CD4-positive, alpha-beta T cell treated with Interleukin-17A for 4 hours (primary cell): ENCODE measurements at regions not wholly inside any gene's neighbourhood (a gene's known extent, or its start where the extent isn't known, plus 50 kb on each side); places are given as distances from the start of the nearest gene placed in this dataset.

Experiments used
- DNase-seq: peaks from one replicate; pipeline ENCODE4 v3.0.0-alpha.2; 2020; ENCODE audit warnings: mixed read lengths

- no peak for DNase-seq
Measured at GRCh38 chr6:47360388-47360787, 50.7 kb upstream of the TNFRSF21 start.

GRCh38 chr6:47362857-47363461 lies 53.3 kb upstream of the TNFRSF21 start:
- DNase-seq, result no peak

- DNase-seq, result no peak
Measured at GRCh38 chr6:47363736-47364135, 54.0 kb upstream of the TNFRSF21 start.

- DNase-seq, result no peak
Measured at GRCh38 chr6:47366335-47366890, 56.7 kb upstream of the TNFRSF21 start.

DNA sequence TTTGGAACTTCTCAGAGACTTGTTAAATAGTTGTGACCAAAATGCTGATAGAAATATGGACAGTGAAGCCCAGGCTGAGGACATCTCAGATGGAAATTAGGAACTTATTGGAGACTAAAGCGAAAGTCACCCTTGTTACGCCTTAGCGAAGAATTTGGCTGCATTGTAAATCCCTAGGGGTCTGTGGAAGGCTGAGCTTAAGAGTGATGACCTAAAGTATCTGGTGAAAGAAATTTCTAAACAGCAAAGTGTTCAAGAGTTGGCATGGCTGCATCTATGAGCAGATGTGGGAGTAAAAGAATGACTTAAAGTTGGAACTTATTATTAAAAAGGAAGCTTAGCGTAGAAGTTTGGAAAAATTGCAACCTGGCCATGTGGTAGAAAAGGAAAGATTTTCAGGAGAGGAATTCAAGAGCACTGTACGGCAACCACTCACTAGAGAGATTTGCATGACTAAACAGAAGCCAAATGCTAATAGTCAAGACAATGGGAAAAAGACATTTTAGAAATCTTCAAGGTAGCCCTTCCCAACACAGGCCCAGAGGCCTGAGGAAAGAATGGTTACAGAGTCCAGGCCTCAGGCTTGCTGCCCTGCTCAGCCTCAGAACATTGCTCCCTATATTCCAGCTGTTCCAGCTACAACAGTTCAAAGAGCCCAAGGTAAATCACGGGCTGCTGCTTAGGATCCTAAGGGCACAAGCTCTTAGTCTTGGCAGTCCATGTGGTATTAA lies 61.6 kb upstream of the TNFRSF21 start:
- DNase-seq, result no peak

DNA sequence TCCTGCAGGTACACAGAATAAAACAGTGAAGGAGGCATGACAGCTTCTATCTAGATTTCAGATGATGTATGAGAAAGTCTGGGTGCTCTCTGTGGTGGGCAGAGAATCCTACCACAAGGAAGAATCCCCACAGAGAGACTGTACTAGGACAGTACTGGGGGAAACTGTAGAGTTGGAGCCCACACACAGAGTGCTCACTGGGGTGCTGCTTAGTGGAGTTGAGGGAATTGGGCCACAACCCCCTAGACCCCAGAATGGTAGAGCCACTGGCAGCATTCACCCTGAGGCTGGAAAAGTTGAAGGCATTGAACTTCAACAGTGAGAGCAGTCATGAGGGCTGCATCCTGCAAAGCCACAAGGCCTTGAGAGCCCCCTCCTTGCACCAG lies 62.2 kb upstream of the TNFRSF21 start:
- no peak for DNase-seq

GRCh38 chr6:47372318-47372717 lies 62.6 kb upstream of the TNFRSF21 start:
- DNase-seq, result no peak

DNA sequence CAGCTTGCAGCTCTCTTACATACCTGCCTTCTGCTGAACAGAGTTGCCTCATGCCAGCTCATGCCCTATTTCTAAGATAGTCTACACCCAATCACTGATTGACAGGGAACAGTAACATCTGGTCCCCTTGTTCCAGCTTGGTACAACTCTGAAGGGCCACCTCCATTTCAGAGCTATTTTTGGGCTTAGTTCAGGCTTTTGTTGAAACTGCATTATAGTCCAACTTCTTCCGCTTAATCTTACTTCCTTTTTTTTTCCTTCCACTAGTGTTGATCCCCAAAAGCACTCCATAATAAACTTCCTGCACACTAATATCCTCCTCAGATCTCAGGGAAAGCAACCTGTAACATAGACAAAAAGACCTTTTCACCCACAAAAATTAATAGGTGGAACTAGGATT lies 65.7 kb upstream of the TNFRSF21 start:
- no peak for DNase-seq

- no peak for DNase-seq
Measured at GRCh38 chr6:47376930-47377329, 67.2 kb upstream of the TNFRSF21 start.

DNA sequence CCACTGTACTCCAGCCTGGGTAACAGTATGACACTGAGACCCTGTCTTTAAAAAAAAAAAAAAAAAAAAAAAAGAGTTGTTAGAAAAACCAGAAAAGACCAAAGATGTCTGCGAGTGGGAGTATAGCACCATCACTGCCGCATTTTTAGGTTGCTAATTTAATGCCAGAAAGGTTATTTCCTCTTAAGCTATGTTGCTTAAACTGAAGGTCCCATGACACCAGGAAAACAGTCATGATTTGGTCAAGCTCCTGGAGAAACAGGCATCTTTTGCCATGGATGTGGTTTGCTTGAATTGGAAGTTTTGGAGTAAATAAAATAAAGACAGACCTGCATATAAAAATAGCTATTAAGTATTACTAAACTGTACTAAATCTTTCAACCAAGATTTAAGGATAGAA lies 68.3 kb upstream of the TNFRSF21 start:
- no peak for DNase-seq

DNA sequence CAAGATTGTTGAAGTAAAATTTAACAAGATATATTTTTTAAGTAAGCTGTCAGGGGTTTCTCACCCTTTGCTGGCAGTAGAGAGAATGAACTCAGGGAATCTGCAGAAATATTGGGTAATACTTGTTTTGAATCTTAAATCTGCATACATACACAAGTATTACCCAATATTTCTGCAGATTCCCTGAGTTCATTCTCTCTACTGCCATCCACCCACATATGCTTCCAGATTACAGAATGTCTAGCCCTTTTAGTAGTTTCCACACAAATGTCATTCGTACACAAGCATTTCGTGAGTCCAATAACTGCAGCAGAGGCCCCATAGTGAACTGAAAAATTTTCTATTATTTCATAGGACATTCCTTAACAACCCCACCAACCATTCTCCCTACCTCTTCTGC lies 69.6 kb upstream of the TNFRSF21 start:
- DNase-seq, result no peak

- DNase-seq, result no peak
Measured at GRCh38 chr6:47380251-47380650, 70.5 kb upstream of the TNFRSF21 start.

DNA sequence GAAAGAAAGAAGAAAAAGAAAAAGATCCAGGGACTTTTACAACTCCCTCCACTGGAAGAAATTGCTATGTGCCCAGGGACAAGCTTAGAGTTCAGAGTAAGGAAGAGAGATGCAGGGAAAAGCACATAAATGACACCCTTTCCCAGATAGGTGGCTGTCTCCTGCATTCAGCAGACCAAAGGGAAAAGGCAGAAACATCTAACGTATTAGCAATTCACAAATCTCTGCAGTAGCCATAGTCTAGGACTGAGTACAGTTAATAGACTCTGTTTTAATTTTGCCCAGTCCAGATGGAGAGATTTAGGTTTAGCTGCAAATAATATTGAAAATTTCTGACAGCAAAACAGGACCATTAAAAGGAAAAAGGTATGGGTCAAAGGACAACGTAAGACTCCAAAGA lies 71.3 kb upstream of the TNFRSF21 start:
- no peak for DNase-seq

DNA sequence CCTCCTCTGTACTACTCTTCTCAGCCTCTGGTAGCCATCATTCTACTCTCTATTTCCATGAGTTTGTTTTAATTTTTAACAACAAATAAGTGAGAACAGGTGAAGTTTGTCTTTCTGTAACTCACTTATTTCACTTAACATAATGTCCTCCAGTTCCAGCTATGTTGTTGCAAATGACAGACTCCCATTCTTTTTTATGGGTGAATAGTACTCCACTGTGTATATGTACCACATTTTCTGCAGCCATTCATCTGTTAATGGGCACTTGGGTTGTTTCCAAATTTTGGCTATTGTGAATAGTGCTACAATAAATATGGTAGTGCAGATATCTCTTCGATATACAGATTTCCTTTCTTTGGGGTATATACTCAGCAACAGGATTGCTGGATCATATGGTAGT lies 73.7 kb upstream of the TNFRSF21 start:
- DNase-seq, result no peak

DNA sequence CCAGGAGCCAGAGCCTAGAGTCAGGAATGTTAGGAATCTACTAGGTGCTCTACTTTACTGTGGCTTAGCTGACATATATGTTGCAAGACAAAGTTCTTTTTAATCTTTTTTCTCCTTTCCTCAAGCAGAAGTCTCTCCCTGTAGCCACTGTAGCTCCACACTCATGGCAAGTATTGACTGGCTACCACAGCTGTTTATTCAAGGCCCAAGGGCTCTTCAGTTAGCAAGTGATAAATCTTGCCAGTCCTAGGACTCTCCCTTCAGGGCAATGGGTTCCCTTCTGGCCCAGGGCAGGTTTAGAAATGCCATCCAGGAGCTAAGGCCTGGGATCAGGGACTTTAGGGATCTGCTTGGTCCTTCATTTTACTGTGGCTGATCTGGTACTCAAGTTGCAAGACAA lies 82.0 kb upstream of the TNFRSF21 start:
- DNase-seq, result no peak

DNA sequence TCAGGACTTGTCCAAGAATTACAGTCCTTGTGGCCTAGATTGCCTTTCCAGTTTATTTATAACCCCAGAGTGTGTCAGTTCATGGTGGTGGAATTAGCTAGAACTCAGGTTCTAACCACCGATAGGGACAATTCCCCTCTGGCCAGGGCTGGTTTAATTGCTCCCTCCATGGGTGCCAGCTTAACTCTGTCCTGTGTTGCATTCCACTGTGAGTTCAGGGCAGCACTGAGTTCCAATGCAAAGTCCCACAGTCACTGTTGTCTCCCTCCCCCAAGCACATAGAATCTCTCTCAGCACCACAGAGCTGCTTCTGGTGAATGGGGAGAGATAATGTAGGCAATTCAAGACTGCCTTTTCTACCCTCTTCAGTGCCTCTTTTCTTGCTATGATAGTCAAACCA lies 82.5 kb upstream of the TNFRSF21 start:
- DNase-seq, result no peak

- DNase-seq, result no peak
Measured at GRCh38 chr6:47396401-47397069, 81.1 kb upstream of the CD2AP start.

DNA sequence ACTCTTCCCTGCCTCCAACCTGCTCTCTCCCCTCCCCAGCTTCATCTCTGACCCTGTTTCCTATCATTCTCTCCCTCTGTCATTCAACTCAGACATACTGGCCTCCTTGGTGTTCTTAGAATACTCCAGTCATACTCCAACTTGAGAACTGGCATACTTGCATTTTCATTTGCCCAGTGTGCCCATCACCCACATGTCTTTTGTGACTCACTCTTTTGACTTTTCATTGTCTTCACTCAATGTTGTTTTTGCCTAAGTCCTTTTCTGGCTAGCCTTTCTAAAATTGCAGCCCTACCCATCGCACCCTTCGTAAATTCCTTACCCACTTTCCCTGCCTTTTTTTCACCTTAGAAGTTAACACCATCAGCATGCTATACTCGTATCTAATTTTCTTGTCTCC lies 77.0 kb upstream of the CD2AP start:
- no peak for DNase-seq

DNA sequence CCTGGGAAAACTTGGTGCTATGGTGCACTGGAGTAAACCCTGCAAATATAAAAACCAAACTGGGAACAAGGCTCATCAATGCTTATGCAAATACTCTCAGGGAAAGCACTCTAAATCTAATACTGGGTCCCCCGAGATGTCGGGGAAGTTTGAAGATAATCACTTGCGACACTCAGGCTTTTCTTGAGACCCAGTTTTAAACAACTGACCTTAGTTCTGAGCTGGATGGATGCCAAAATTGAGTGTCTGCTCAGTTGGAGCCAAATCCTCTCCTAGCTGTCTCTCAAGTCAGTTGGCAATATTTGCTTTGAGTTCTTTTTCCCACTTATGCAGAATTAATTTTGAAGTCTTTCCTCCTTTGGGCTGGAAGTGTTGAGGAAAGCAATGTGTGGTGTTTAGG lies 75.5 kb upstream of the CD2AP start:
- DNase-seq, result no peak

- no peak for DNase-seq
Measured at GRCh38 chr6:47403056-47403455, 74.5 kb upstream of the CD2AP start.

DNA sequence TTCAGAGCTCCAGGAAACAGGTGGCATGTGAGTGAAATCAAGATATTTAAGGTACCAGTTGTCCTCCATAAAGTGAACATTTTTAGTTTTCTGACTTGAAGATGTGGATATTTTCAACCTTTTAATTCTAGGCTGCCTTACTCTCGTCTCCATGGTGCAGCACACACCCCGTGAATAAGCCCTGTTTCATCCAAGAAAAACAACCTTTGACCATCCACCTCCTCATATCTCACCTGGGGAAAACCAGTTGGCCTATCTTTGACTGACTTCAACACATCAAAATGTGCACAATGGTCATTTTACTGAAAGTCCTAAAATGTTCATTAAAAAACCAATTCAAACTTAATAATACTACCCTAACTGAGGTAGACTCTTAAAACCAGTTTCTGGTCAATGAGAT lies 73.8 kb upstream of the CD2AP start:
- no peak for DNase-seq

- DNase-seq, result no peak
Measured at GRCh38 chr6:47404435-47404834, 73.2 kb upstream of the CD2AP start.

GRCh38 chr6:47405273-47405672 lies 72.3 kb upstream of the CD2AP start:
- DNase-seq, result no peak
